Testis (tissue), 2 donors: ENCODE measurements at regions not wholly inside any gene's neighbourhood (a gene's known extent, or its start where the extent isn't known, plus 50 kb on each side); places are given as distances from the start of the nearest gene placed in this dataset.

Experiments
- DNase-seq: peaks from one replicate; pipeline ENCODE4 v3.0.0-alpha.2; 2019
- H3K27ac ChIP-seq, 2 donors: fragments of 200-600 bp; sonication (generic); one replicate each; pipeline ENCODE4 v1.5.1; 2019
- H3K27me3 ChIP-seq: fragments of 200-600 bp; sonication (generic); one replicate; pipeline ENCODE4 v1.5.1; 2019
- H3K36me3 ChIP-seq: fragments of 200-600 bp; sonication (generic); one replicate; pipeline ENCODE4 v1.5.1; 2017; ENCODE audit warnings: low read depth; ENCODE audit errors: missing control alignments
- H3K4me1 ChIP-seq: fragments of 200-600 bp; sonication (generic); one replicate; pipeline ENCODE4 v1.5.1; 2019
- H3K4me3 ChIP-seq, 2 donors: fragments of 200-600 bp; sonication (generic); one replicate each; pipeline ENCODE4 v1.5.1; 2017 to 2019
- H3K9me3 ChIP-seq: fragments of 200-600 bp; sonication (generic); one replicate; pipeline ENCODE4 v1.5.1; 2017
- POLR2A ChIP-seq: fragments of 450-650 bp; IDR thresholded peaks from one replicate; pipeline ENCODE4 v1.6.1; 2017; ENCODE audit warnings: antibody characterized with exemption, mild to moderate bottlenecking, moderate library complexity
- WGBS, 2 donors: methylation state at CpG; one replicate each; pipeline ENCODE4 v1.1.5; 2018; 5-methylcytosine and 5-hydroxymethylcytosine counted together
- intact Hi-C: fragments of 100-400 bp; cut with DNase I; formaldehyde crosslinking; loops from one replicate; pipeline ENCODE4 v1.15.1; 2023; ENCODE audit warnings: low total_unique reads
- TF ChIP-seq, protein P1 (sequence below), 3 experiments: fragments of 450-650 bp in 2 of 3; fragments of 200-600 bp in 1 of 3; sonication (generic) in 1 of 3; IDR thresholded peaks; one replicate each; pipeline ENCODE4 v1.5.1; 2016 to 2019; ENCODE audit warnings: antibody characterized with exemption in 3 of 3, mild to moderate bottlenecking in 2 of 3, moderate library complexity in 1 of 3

DNA sequence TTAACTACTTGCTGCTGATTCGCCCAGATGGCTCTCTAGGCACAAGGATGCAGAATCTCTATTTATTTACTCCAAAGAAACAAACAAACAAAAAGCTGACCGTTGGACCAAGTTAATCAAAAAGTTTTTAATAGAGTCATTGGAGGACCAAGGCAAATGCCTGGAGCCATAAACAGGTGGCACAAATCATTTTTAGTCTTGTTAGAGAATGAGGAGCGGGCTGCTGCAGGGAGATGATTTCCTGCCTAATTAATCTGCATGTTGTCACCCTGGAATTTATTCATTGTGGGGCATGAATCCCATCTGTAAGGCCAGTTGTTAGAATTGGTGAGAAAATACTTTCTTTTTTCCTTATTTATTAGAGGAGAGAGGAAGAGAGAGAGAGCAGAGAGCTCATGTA lies 147.4 kb upstream of the GATB start:
- intact Hi-C loops: no loop called here
- no peaks in the 10 kb centered on the region for H3K36me3 ChIP-seq

DNA sequence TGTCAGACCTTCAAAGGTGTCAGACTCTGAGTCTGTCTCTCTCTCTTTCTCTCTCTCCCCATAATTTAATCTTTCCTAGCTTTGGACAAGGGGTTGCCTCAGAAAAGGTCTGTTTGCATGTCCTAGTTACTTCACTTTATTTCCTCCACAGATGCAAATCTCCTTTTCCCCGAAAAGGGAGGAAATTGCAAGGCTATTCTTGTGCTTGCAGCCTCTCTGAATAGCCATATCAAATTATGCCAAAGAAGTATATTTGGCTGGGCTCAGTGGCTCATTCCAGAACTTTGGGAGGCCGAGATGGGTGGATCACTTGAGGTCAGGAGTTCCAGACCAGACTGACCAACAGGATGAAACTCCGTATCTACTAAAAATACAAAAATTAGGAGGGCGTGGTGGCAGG lies 145.6 kb upstream of the GATB start:
- TF ChIP-seq, protein P1, sequence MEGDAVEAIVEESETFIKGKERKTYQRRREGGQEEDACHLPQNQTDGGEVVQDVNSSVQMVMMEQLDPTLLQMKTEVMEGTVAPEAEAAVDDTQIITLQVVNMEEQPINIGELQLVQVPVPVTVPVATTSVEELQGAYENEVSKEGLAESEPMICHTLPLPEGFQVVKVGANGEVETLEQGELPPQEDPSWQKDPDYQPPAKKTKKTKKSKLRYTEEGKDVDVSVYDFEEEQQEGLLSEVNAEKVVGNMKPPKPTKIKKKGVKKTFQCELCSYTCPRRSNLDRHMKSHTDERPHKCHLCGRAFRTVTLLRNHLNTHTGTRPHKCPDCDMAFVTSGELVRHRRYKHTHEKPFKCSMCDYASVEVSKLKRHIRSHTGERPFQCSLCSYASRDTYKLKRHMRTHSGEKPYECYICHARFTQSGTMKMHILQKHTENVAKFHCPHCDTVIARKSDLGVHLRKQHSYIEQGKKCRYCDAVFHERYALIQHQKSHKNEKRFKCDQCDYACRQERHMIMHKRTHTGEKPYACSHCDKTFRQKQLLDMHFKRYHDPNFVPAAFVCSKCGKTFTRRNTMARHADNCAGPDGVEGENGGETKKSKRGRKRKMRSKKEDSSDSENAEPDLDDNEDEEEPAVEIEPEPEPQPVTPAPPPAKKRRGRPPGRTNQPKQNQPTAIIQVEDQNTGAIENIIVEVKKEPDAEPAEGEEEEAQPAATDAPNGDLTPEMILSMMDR (IDR thresholded peaks at IDR 0.05): no peak
- no peak for TF ChIP-seq POLR2A
- Histone ChIP-seq H3K27ac (no peak overlapping the region), H3K36me3 (no peaks in the 10 kb centered on the region), H3K4me1 (no peaks in the 10 kb centered on the region), H3K9me3 (no peaks in the 10 kb centered on the region), H3K27me3 (no peaks in the 10 kb centered on the region), H3K4me3 (no peak overlapping the region)
- no peak for DNase-seq
- 60 to 62% methylated on average over 4 of the region's 4 CpGs for WGBS, 2 donors
- intact Hi-C loops: no loop called here

More for the DNA sequence above, 147.4 kb upstream of the GATB start:
- 68 to 83% methylated on average over 3 of the region's 3 CpGs for WGBS, 2 donors
- Histone ChIP-seq H3K27me3 (no peaks in the 10 kb centered on the region), H3K4me1 (no peaks in the 10 kb centered on the region), H3K4me3 (no peak overlapping the region), H3K9me3 (no peaks in the 10 kb centered on the region), H3K27ac (no peak overlapping the region)
- no peak for TF ChIP-seq POLR2A
- TF ChIP-seq, protein P1 (IDR thresholded peaks at IDR 0.05): no peak
- DNase-seq: no peak

DNA sequence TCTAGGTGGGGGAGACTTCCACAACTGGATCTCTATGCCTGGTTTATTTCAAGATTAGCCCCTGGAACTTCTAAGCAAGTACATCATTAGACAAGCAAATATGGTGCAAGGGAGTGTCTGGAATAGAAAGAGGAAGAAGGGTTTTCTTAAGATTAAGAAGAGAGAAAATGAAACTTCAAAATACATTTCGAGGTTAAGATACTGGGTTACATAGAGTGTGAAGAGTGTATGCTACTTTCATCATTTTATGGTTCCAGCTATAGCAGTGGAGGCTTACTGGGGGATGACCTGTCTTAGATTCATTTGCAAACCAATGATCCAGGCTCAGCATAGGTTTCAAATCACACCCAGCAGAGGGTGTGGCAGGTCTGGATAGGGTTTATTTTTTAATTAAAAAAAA lies 144.4 kb upstream of the GATB start:
- no peaks in the 10 kb centered on the region for H3K4me1 ChIP-seq
- DNase-seq: no peak
- WGBS, 2 donors: 89 to 95% methylated on average over 1 of the region's 1 CpG
- TF ChIP-seq, protein P1 (IDR thresholded peaks at IDR 0.05): no peak
- no peak for TF ChIP-seq POLR2A
- H3K9me3 ChIP-seq: no peaks in the 10 kb centered on the region
- no peaks in the 10 kb centered on the region for H3K27me3 ChIP-seq
- no peak overlapping the region for H3K4me3 ChIP-seq
- intact Hi-C loops: no loop called here
- H3K36me3 ChIP-seq: no peaks in the 10 kb centered on the region
- no peak overlapping the region for H3K27ac ChIP-seq

DNA sequence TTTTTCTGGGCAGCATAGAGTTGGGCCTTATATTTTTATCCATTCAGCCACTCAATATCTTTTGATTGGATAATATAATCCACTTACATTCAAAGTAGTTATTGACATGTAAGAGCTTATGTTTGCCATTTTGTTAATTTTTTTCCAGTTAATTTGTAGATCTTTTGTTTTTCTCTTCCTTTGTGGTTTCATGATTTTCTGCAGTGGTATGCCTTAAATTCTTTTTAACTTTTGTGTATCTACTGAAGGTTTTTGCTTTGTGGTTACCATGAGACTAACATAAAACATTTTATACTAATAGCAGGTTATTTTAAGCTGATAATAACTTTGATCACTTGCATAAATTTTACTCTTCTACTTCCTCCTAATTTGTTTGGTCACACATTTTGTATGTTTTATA lies 140.8 kb upstream of the GATB start:
- intact Hi-C loops: no loop called here
- Histone ChIP-seq H3K27ac (no peak overlapping the region), H3K27me3 (no peaks in the 10 kb centered on the region), H3K4me3 (no peak overlapping the region), H3K4me1 (no peaks in the 10 kb centered on the region), H3K36me3 (no peaks in the 10 kb centered on the region), H3K9me3 (no peaks in the 10 kb centered on the region)
- DNase-seq: no peak
- no peak for TF ChIP-seq POLR2A
- TF ChIP-seq, protein P1 (IDR thresholded peaks at IDR 0.05): no peak

DNA sequence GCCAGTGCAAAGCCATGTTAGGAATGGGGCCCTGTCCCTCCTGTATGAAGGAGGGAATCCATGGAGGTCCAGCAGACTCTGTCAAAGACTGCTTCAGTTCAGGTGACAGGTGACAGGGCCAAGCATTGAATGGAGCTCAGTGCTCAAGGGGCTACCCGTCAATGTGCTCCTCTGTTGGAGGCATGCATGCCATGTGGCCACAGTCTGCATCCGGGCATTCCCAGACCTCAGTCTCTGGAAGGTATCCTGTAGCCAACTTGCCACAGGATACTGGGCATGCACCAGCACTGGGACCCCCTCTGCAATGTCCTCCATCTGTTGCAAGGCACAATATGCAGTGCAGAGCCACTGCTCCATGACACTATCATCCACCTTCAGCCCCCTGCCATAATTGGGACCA lies 136.1 kb upstream of the GATB start:
- intact Hi-C loops: no loop called here
- Histone ChIP-seq H3K27ac (no peak overlapping the region), H3K4me3 (no peak overlapping the region), H3K27me3 (no peaks in the 10 kb centered on the region), H3K9me3 (no peaks in the 10 kb centered on the region), H3K4me1 (no peaks in the 10 kb centered on the region), H3K36me3 (no peaks in the 10 kb centered on the region)
- DNase-seq: no peak
- TF ChIP-seq, protein P1 (IDR thresholded peaks at IDR 0.05): no peak
- no peak for TF ChIP-seq POLR2A
- WGBS, 2 donors: 92 to 100% methylated on average over 2 of the region's 2 CpGs
